SK-N-SH treated with all-trans-retinoic acid at 6 μM for 48 hours (cell line): ENCODE measurements at regions not wholly inside any gene's neighbourhood (a gene's known extent, or its start where the extent isn't known, plus 50 kb on each side); places are given as distances from the start of the nearest gene placed in this dataset.

ENCODE experiments used
- ARNTL ChIP-seq: fragments of 450-650 bp; formaldehyde crosslinking; IDR thresholded peaks from 2 replicates; pipeline ENCODE4 v1.5.0; 2020; ENCODE audit warnings: low read depth, mild to moderate bottlenecking, moderate library complexity, borderline replicate concordance
- CREB5 ChIP-seq: fragments of 250-450 bp; sonication (Bioruptor Pico); IDR thresholded peaks from 2 replicates; pipeline ENCODE4 v1.5.1; 2020; ENCODE audit warnings: low read depth, mild to moderate bottlenecking, moderate library complexity
- CSDC2 ChIP-seq: fragments of 250-450 bp; sonication (Bioruptor Pico); IDR thresholded peaks from 2 replicates; pipeline ENCODE4 v1.5.0; 2020; ENCODE audit warnings: mild to moderate bottlenecking, moderate library complexity
- ISL1 ChIP-seq: fragments of 250-450 bp; sonication (Bioruptor Pico); IDR thresholded peaks from 2 replicates; pipeline ENCODE4 v2.1.2; 2022; ENCODE audit warnings: mild to moderate bottlenecking, moderate library complexity
- OSR1 ChIP-seq: fragments of 250-450 bp; sonication (Bioruptor Pico); IDR thresholded peaks from 2 replicates; pipeline ENCODE4 v1.8.0; 2022; ENCODE audit warnings: moderate library complexity, mild to moderate bottlenecking, inconsistent platforms
- PATZ1 ChIP-seq: fragments of 250-450 bp; sonication (Bioruptor Pico); IDR thresholded peaks from 2 replicates; pipeline ENCODE4 v1.8.0; 2020; ENCODE audit warnings: mild to moderate bottlenecking, moderate library complexity, borderline replicate concordance
- PPARA ChIP-seq: fragments of 250-450 bp; sonication (Bioruptor Pico); IDR thresholded peaks from 2 replicates; pipeline ENCODE4 v1.5.0; 2020; ENCODE audit warnings: mild to moderate bottlenecking, borderline replicate concordance
- RARB ChIP-seq: fragments of 250-450 bp; sonication (Bioruptor Pico); IDR thresholded peaks from 2 replicates; pipeline ENCODE4 v1.8.0; 2021; ENCODE audit warnings: mild to moderate bottlenecking, moderate library complexity
- SNAI2 ChIP-seq: fragments of 250-450 bp; sonication (Bioruptor Pico); IDR thresholded peaks from 2 replicates; pipeline ENCODE4 v1.5.0; 2020; ENCODE audit warnings: mild to moderate bottlenecking, moderate library complexity
- TCF4 ChIP-seq: fragments of 250-450 bp; sonication (Bioruptor Pico); IDR thresholded peaks from 2 replicates; pipeline ENCODE4 v1.8.0; 2021; ENCODE audit warnings: mild to moderate bottlenecking, moderate library complexity, borderline replicate concordance
- TOX ChIP-seq: fragments of 250-450 bp; sonication (Bioruptor Pico); IDR thresholded peaks from 2 replicates; pipeline ENCODE4 v1.8.0; 2021; ENCODE audit warnings: mild to moderate bottlenecking, moderate library complexity, borderline replicate concordance
- TSHZ2 ChIP-seq: fragments of 250-450 bp; sonication (Bioruptor Pico); IDR thresholded peaks from 2 replicates; pipeline ENCODE4 v1.5.0; 2020; ENCODE audit warnings: mild to moderate bottlenecking, moderate library complexity
- ZC3H10 ChIP-seq: fragments of 250-450 bp; sonication (Bioruptor Pico); IDR thresholded peaks from 2 replicates; pipeline ENCODE4 v1.5.1; 2021; ENCODE audit warnings: mild to moderate bottlenecking, moderate library complexity
- ZFP3 ChIP-seq: fragments of 250-450 bp; sonication (Bioruptor Pico); IDR thresholded peaks from 2 replicates; pipeline ENCODE4 v1.5.0; 2020; ENCODE audit warnings: mild to moderate bottlenecking, moderate library complexity

GRCh38 chr12:86530996-86531655 lies 274.9 kb upstream of the MGAT4C start:
- TF ChIP-seq ZC3H10 (CRISPR knock-in tag), result no peak
- no peak for TF ChIP-seq ARNTL
- TF ChIP-seq TCF4 (CRISPR knock-in tag), result no peak
- TF ChIP-seq ZFP3 (CRISPR knock-in tag), result no peak
- TF ChIP-seq ISL1, result no peak
- no peak for TF ChIP-seq OSR1 (CRISPR knock-in tag)
- no peak for TF ChIP-seq SNAI2
- TF ChIP-seq TSHZ2 (CRISPR knock-in tag), result no peak
- TF ChIP-seq CREB5, result no peak
- TF ChIP-seq RARB (CRISPR knock-in tag), result no peak
- TF ChIP-seq PATZ1 (CRISPR knock-in tag), result no peak
- no peak for TF ChIP-seq TOX (CRISPR knock-in tag)
- no peak for TF ChIP-seq PPARA
- TF ChIP-seq CSDC2 (CRISPR knock-in tag), result no peak
